ENCODE measurements at regions not wholly inside any gene's neighbourhood (a gene's known extent, or its start where the extent isn't known, plus 50 kb on each side); places are given as distances from the start of the nearest gene placed in this dataset.

DNA sequence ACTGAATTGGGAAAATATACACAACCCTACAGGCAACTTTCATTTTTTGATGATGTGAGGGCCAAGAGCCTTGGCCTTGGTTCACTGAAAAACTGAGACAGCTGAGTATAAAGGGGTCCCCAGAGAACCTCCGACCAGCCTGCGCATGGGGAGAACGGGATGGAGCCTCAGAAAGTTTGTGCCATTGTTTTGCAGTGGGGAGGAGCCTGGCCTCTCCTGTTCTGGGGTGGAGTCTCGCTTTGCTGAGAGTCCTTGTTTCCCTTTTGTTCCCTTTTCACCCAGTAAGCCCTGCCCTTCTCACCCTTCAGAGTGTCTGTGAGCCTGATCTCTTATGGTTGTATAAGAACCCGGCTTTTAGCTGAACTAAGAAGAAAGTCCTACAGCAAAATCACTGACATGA is 193.2 kb upstream of the AKR1E2 start:
- TF ChIP-seq, protein P1, sequence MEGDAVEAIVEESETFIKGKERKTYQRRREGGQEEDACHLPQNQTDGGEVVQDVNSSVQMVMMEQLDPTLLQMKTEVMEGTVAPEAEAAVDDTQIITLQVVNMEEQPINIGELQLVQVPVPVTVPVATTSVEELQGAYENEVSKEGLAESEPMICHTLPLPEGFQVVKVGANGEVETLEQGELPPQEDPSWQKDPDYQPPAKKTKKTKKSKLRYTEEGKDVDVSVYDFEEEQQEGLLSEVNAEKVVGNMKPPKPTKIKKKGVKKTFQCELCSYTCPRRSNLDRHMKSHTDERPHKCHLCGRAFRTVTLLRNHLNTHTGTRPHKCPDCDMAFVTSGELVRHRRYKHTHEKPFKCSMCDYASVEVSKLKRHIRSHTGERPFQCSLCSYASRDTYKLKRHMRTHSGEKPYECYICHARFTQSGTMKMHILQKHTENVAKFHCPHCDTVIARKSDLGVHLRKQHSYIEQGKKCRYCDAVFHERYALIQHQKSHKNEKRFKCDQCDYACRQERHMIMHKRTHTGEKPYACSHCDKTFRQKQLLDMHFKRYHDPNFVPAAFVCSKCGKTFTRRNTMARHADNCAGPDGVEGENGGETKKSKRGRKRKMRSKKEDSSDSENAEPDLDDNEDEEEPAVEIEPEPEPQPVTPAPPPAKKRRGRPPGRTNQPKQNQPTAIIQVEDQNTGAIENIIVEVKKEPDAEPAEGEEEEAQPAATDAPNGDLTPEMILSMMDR (conservative IDR thresholded peaks at IDR 0.05) = no peak
- no peak for TF ChIP-seq EZH2 (IDR thresholded peaks at IDR 0.05; ENCODE audit: low read depth)
